GM10248 (cell line): ENCODE measurements at regions not wholly inside any gene's neighbourhood (a gene's known extent, or its start where the extent isn't known, plus 50 kb on each side); places are given as distances from the start of the nearest gene placed in this dataset.

Experiments used
- CTCF ChIA-PET: fragments of 300-600 bp; sonication (Branson Sonifier 250); formaldehyde crosslinking; extraction: SDS; loops from one replicate; lab custom pipeline; 2021; ENCODE audit warnings: antibody characterized with exemption; lab: Yijun Ruan, JAX
- POLR2A ChIA-PET: fragments of 350-650 bp; sonication (Branson Sonifier 250); formaldehyde crosslinking; extraction: SDS; loops from one replicate; lab custom pipeline; 2020; ENCODE audit warnings: antibody characterized with exemption; lab: Yijun Ruan, JAX
- DNase-seq: peaks from one replicate; pipeline ENCODE4 v3.0.0; 2012; ENCODE audit errors: extremely low spot score
- CTCF ChIP-seq: IDR thresholded peaks from 2 replicates; pipeline ENCODE4 v1.5.1; 2012; ENCODE audit warnings: mild to moderate bottlenecking, low read depth; ENCODE audit errors: extremely low read depth, missing control alignments, control extremely low read depth

- TF ChIP-seq CTCF: no peak
- no peak for DNase-seq
- POLR2A ChIA-PET: no interaction called here
- CTCF ChIA-PET: no interaction called here
Measured at GRCh38 chr18:22084547-22084946, 84.8 kb upstream of the GATA6 start.

- no peak for DNase-seq
- CTCF ChIA-PET: no interaction called here
- POLR2A ChIA-PET: no interaction called here
- no peak for TF ChIP-seq CTCF
Measured at GRCh38 chr18:22086973-22087372, 82.4 kb upstream of the GATA6 start.

GRCh38 chr18:22088029-22088428, 81.4 kb upstream of the GATA6 start:
- POLR2A ChIA-PET: no interaction called here
- TF ChIP-seq CTCF: no peak
- CTCF ChIA-PET: no interaction called here
- no peak for DNase-seq

GRCh38 chr18:22088996-22089640, 80.3 kb upstream of the GATA6 start:
- CTCF ChIA-PET: no interaction called here
- POLR2A ChIA-PET: no interaction called here
- no peak for DNase-seq
- TF ChIP-seq CTCF: no peak

GRCh38 chr18:22091341-22091740, 78.0 kb upstream of the GATA6 start:
- no peak for DNase-seq
- POLR2A ChIA-PET: no interaction called here
- CTCF ChIA-PET: interaction anchor here (0.9 kb wide), 1 partner anchor 12 kb away, joined by 3 read pairs; no protein-coding TSS in a partner anchor
- no peak for TF ChIP-seq CTCF

GRCh38 chr18:22093731-22094357, 75.5 kb upstream of the GATA6 start:
- no peak for DNase-seq
- ChIA-PET POLR2A (no interaction called here), CTCF (no interaction called here)
- no peak for TF ChIP-seq CTCF
